SK-N-SH (cell line): ENCODE measurements at regions not wholly inside any gene's neighbourhood (a gene's known extent, or its start where the extent isn't known, plus 50 kb on each side); places are given as distances from the start of the nearest gene placed in this dataset.

ENCODE experiments used
- CTCF ChIA-PET: fragments of 300-600, 350-600 bp; formaldehyde crosslinking; extraction: SDS; loops from one replicate; lab custom pipeline; 2021; lab: Yijun Ruan, JAX
- POLR2A ChIA-PET: fragments of 350-600 bp; sonication (Branson Sonifier 250); formaldehyde crosslinking; extraction: SDS; loops from one replicate; lab custom pipeline; 2020; ENCODE audit warnings: antibody characterized with exemption, inconsistent platforms; lab: Yijun Ruan, JAX
- DNase-seq: peaks from one replicate; pipeline ENCODE4 v3.0.0; 2012
- H2AFZ ChIP-seq: fragments of 200-600 bp; sonication (generic); 2 replicates; pipeline ENCODE4 v1.8.1; 2016; ENCODE audit warnings: antibody characterized with exemption, mild to moderate bottlenecking, low read depth
- H3F3A ChIP-seq: fragments of 200-600 bp; sonication (generic); replicated peaks from 2 replicates; pipeline ENCODE3; 2016; ENCODE audit warnings: antibody characterized with exemption, mild to moderate bottlenecking; ENCODE audit not compliant: insufficient read depth
- H3K27ac ChIP-seq, 2 experiments: fragments of 200-500 bp in 1 of 2; fragments of 200-600 bp in 1 of 2; sonication (Bioruptor generic) in 1 of 2; sonication (generic), shearing (Covaris generic) in 1 of 2; 2 replicates each; pipeline versions ENCODE4 v1.5.1 to v1.6.1; 2014 to 2016; ENCODE audit warnings: low read depth in 2 of 2, inconsistent platforms in 1 of 2, low read length in 1 of 2, mild to moderate bottlenecking in 1 of 2, mixed read lengths in 1 of 2
- H3K27me3 ChIP-seq: fragments of 200-600 bp; sonication (generic), shearing (Covaris generic); 2 replicates; pipeline ENCODE4 v1.6.1; 2016; ENCODE audit warnings: mixed run types; ENCODE audit not compliant: insufficient read depth
- H3K36me3 ChIP-seq, 2 experiments: fragments of 200-500 bp in 1 of 2; fragments of 200-600 bp in 1 of 2; sonication (Bioruptor generic) in 1 of 2; sonication (generic) in 1 of 2; replicated peaks in 1 of 2; 2 replicates each; pipeline versions ENCODE3 to v1.5.1; 2014 to 2016; ENCODE audit warnings: low read length in 1 of 2, mild to moderate bottlenecking in 1 of 2; ENCODE audit not compliant: insufficient read depth in 2 of 2, control insufficient read depth in 1 of 2
- H3K4me1 ChIP-seq, 2 experiments: fragments of 200-500 bp in 1 of 2; fragments of 200-600 bp in 1 of 2; sonication (Bioruptor generic) in 1 of 2; sonication (generic), shearing (Covaris generic) in 1 of 2; 2 replicates each; pipeline versions ENCODE4 v1.5.1 to v1.6.1; 2014 to 2016; ENCODE audit warnings: low read depth in 1 of 2, low read length in 1 of 2, mixed run types in 1 of 2; ENCODE audit not compliant: insufficient read depth in 2 of 2, control insufficient read depth in 1 of 2
- H3K4me2 ChIP-seq: fragments of 200-600 bp; sonication (generic), shearing (Covaris generic); 2 replicates; pipeline ENCODE4 v1.6.1; 2017; ENCODE audit warnings: mixed run types
- H3K4me3 ChIP-seq, 2 experiments: fragments of 200-500 bp in 1 of 2; fragments of 200-600 bp in 1 of 2; sonication (Bioruptor generic) in 1 of 2; sonication (generic), shearing (Covaris generic) in 1 of 2; 2 replicates each; pipeline versions ENCODE4 v1.5.1 to v1.8.1; 2014 to 2016; ENCODE audit warnings: low read depth in 2 of 2, inconsistent platforms in 1 of 2, low read length in 1 of 2, mild to moderate bottlenecking in 1 of 2, mixed read lengths in 1 of 2, moderate library complexity in 1 of 2
- H3K79me2 ChIP-seq: fragments of 200-600 bp; sonication (generic); 2 replicates; pipeline ENCODE4 v1.8.1; 2017; ENCODE audit warnings: mild to moderate bottlenecking; ENCODE audit not compliant: insufficient read depth
- H3K9ac ChIP-seq: fragments of 200-600 bp; sonication (generic); 2 replicates; pipeline ENCODE4 v1.6.1; 2017; ENCODE audit warnings: mixed run types
- H3K9me2 ChIP-seq: fragments of 200-600 bp; sonication (generic); 2 replicates; pipeline ENCODE4 v1.6.1; 2017; ENCODE audit warnings: mixed run types
- H3K9me3 ChIP-seq: fragments of 200-600 bp; sonication (generic); 2 replicates; pipeline ENCODE4 v1.6.1; 2017; ENCODE audit warnings: mixed run types, mild to moderate bottlenecking, moderate library complexity
- H4K20me1 ChIP-seq: fragments of 200-600 bp; sonication (generic); 2 replicates; pipeline ENCODE4 v1.6.1; 2017; ENCODE audit warnings: mild to moderate bottlenecking, mixed run types; ENCODE audit not compliant: insufficient read depth
- CHD2 ChIP-seq: fragments of 150-350 bp; IDR thresholded peaks from 2 replicates; pipeline ENCODE4 v1.6.1; 2018; ENCODE audit warnings: low read length; ENCODE audit not compliant: partially characterized antibody
- ELF1 ChIP-seq: IDR thresholded peaks from 2 replicates; pipeline ENCODE4 v1.4.0; 2012
- EZH2phosphoT487 ChIP-seq: fragments of 200-600 bp; sonication (generic); IDR thresholded peaks from 2 replicates; pipeline ENCODE4 v1.6.1; 2017; ENCODE audit warnings: low read depth, mixed run types, mild to moderate bottlenecking, antibody characterized with exemption, moderate library complexity, borderline replicate concordance
- FOXJ3 ChIP-seq: sonication (generic); formaldehyde crosslinking; IDR thresholded peaks from 2 replicates; pipeline ENCODE4 v1.5.1; 2020; ENCODE audit warnings: mild to moderate bottlenecking, missing genetic modification reagents
- GABPA ChIP-seq: IDR thresholded peaks from 2 replicates; pipeline ENCODE4 v1.4.0; 2012; ENCODE audit warnings: low read depth, mild to moderate bottlenecking
- GATA2 ChIP-seq: sonication (generic); formaldehyde crosslinking; IDR thresholded peaks from 2 replicates; pipeline ENCODE4 v1.5.0; 2020; ENCODE audit warnings: mild to moderate bottlenecking, missing genetic modification reagents
- JUND ChIP-seq: IDR thresholded peaks from 2 replicates; pipeline ENCODE4 v1.4.0; 2012
- MEF2A ChIP-seq: IDR thresholded peaks from 2 replicates; pipeline ENCODE4 v1.4.0; 2012; ENCODE audit warnings: low read depth, borderline replicate concordance
- NFIC ChIP-seq: IDR thresholded peaks from 2 replicates; pipeline ENCODE4 v1.4.0; 2012; ENCODE audit warnings: borderline replicate concordance
- NRF1 ChIP-seq: IDR thresholded peaks from 2 replicates; pipeline ENCODE4 v1.6.1; 2012; ENCODE audit warnings: low read depth, mild to moderate bottlenecking, low read length
- PBX3 ChIP-seq: IDR thresholded peaks from 2 replicates; pipeline ENCODE4; 2012
- RAD21 ChIP-seq: IDR thresholded peaks from 2 replicates; pipeline ENCODE4 v1.6.1; 2012; ENCODE audit warnings: mild to moderate bottlenecking, low read length
- RCOR1 ChIP-seq: fragments of 150-350 bp; IDR thresholded peaks from 2 replicates; pipeline ENCODE4 v1.6.1; 2017; ENCODE audit warnings: antibody characterized with exemption, low read length
- RFX5 ChIP-seq: IDR thresholded peaks from 2 replicates; pipeline ENCODE4 v1.6.1; 2012; ENCODE audit warnings: mild to moderate bottlenecking, improper control_type of control experiment, low read length
- RXRA ChIP-seq: IDR thresholded peaks from 2 replicates; pipeline ENCODE4 v1.4.0; 2012; ENCODE audit warnings: low read depth, mild to moderate bottlenecking, borderline replicate concordance
- TAF1 ChIP-seq: IDR thresholded peaks from 2 replicates; pipeline ENCODE4 v1.6.1; 2012; ENCODE audit warnings: low read depth, mild to moderate bottlenecking, low read length, moderate library complexity, borderline replicate concordance
- TCF12 ChIP-seq: IDR thresholded peaks from 2 replicates; pipeline ENCODE4 v1.4.0; 2012
- USF2 ChIP-seq: fragments of 150-350 bp; IDR thresholded peaks from 2 replicates; pipeline ENCODE4 v1.6.1; 2017; ENCODE audit warnings: antibody characterized with exemption, low read length, low read depth, borderline replicate concordance
- YY1 ChIP-seq: IDR thresholded peaks from 2 replicates; pipeline ENCODE4 v1.4.0; 2012; ENCODE audit warnings: low read depth, mild to moderate bottlenecking
- WGBS: methylation state at CpG from one replicate; pipeline ENCODE4 v1.1.6; 2017; ENCODE audit warnings: low lambda C conversion rate; 5-methylcytosine and 5-hydroxymethylcytosine counted together

- CTCF ChIA-PET, result no interaction called here
- Histone ChIP-seq H3K9ac (no peak overlapping the region), H4K20me1 (no peaks in the 10 kb centered on the region), H3K4me3 (no peak overlapping the region), H3K27me3 (peaks cover 6% of the 10 kb centered on the region; the same call in 1 of the 2 replicates), H3K4me1 (no peaks in the 10 kb centered on the region; a peak in 1 of 4 replicates), H3K4me2 (no peak overlapping the region), H3K79me2 (no peaks in the 10 kb centered on the region), H3K9me3 (no peaks in the 10 kb centered on the region), H3K36me3 (no peaks in the 10 kb centered on the region), H3F3A (no peaks in the 10 kb centered on the region), H2AFZ (no peak overlapping the region), H3K27ac (no peak overlapping the region), H3K9me2 (no peaks in the 10 kb centered on the region)
- POLR2A ChIA-PET, result no interaction called here
- no peak for DNase-seq
- WGBS, result 75% methylated on average over 9 of the region's 9 CpGs
- TF ChIP-seq ELF1 (no peak), NRF1 (no peak), YY1 (no peak), RCOR1 (no peak), PBX3 (no peak), USF2 (no peak), TCF12 (no peak), GABPA (no peak), CHD2 (no peak), JUND (no peak), RAD21 (no peak), RFX5 (no peak), MEF2A (no peak), RXRA (no peak)
Measured at GRCh38 chr7:135828604-135829003, 80.0 kb upstream of the FAM180A start.

- Histone ChIP-seq H4K20me1 (no peaks in the 10 kb centered on the region), H3F3A (no peaks in the 10 kb centered on the region), H3K36me3 (no peaks in the 10 kb centered on the region), H3K9me2 (no peaks in the 10 kb centered on the region), H3K79me2 (no peaks in the 10 kb centered on the region), H3K4me3 (no peak overlapping the region), H3K9ac (no peak overlapping the region), H3K4me2 (no peak overlapping the region), H2AFZ (no peak overlapping the region), H3K9me3 (no peaks in the 10 kb centered on the region), H3K27me3 (peaks cover 6% of the 10 kb centered on the region; the same call in 1 of the 2 replicates), H3K27ac (no peak overlapping the region), H3K4me1 (no peaks in the 10 kb centered on the region; a peak in 1 of 4 replicates)
- ChIA-PET POLR2A (no interaction called here), CTCF (no interaction called here)
- no peak for DNase-seq
- 41% methylated on average over 2 of the region's 2 CpGs for WGBS
- TF ChIP-seq RCOR1, result no peak
- no peak for TF ChIP-seq NRF1
- no peak for TF ChIP-seq YY1
- TF ChIP-seq CHD2, result no peak
- no peak for TF ChIP-seq ELF1
- TF ChIP-seq GABPA, result no peak
- TF ChIP-seq TAF1, result no peak
- TF ChIP-seq NFIC, result no peak
- no peak for TF ChIP-seq RAD21
- no peak for TF ChIP-seq FOXJ3 (CRISPR knock-in tag)
- no peak for TF ChIP-seq TCF12
- TF ChIP-seq EZH2phosphoT487, result no peak
- no peak for TF ChIP-seq GATA2 (CRISPR knock-in tag)
Measured at GRCh38 chr7:135827391-135827790, 78.8 kb upstream of the FAM180A start.
